ENCODE measurements at regions not wholly inside any gene's neighbourhood (a gene's known extent, or its start where the extent isn't known, plus 50 kb on each side); places are given as distances from the start of the nearest gene placed in this dataset.
"Not testable (repeated sequence)": the region's sequence is repeated elsewhere in the genome, so short reads cannot be mapped to it uniquely, and the experiment has no call there.

- Histone ChIP-seq H3K4me1 (ENCODE audit: control insufficient read depth in 2 of 2, insufficient read depth in 2 of 2, low read length in 2 of 2) (no peaks in the 10 kb centered on the region), H3K27ac (ENCODE audit: low read depth in 1 of 2, low read length in 1 of 2) (no peak overlapping the region), H3K27me3 (ENCODE audit: control insufficient read depth in 2 of 2, insufficient read depth in 1 of 2, low read length in 1 of 2) (no peaks in the 10 kb centered on the region), H3K9me3 (ENCODE audit: control insufficient read depth in 2 of 2, insufficient read depth in 1 of 2, low read length in 1 of 2) (no peaks in the 10 kb centered on the region), H3K4me3 (ENCODE audit: low read length in 2 of 2) (no peak overlapping the region), H3K36me3 (ENCODE audit: control insufficient read depth in 2 of 2, insufficient read depth in 2 of 2, low read length in 1 of 2) (no peaks in the 10 kb centered on the region)
- DNase-seq (ENCODE audit: low read depth in 6 of 9, low spot score in 9 of 9), result no peak
- WGBS, result 83% methylated on average over 1 of the region's 1 CpG
Measured at GRCh38 chr4:125624951-125625350, 310.2 kb downstream of the FAT4 start.

- Histone ChIP-seq H3K4me3 (ENCODE audit: low read length in 2 of 2) (no peak overlapping the region), H3K27ac (ENCODE audit: low read depth in 1 of 2, low read length in 1 of 2) (no peak overlapping the region), H3K9me3 (ENCODE audit: control insufficient read depth in 2 of 2, insufficient read depth in 1 of 2, low read length in 1 of 2) (no peaks in the 10 kb centered on the region), H3K36me3 (ENCODE audit: control insufficient read depth in 2 of 2, insufficient read depth in 2 of 2, low read length in 1 of 2) (no peaks in the 10 kb centered on the region), H3K4me1 (ENCODE audit: control insufficient read depth in 2 of 2, insufficient read depth in 2 of 2, low read length in 2 of 2) (no peaks in the 10 kb centered on the region), H3K27me3 (ENCODE audit: control insufficient read depth in 2 of 2, insufficient read depth in 1 of 2, low read length in 1 of 2) (no peaks in the 10 kb centered on the region)
- DNase-seq (ENCODE audit: low read depth in 6 of 9, low spot score in 9 of 9), result no peak
- WGBS, result 63% methylated on average over 1 of the region's 1 CpG
Measured at GRCh38 chr4:125626946-125627345, 312.2 kb downstream of the FAT4 start.

GRCh38 chr4:125639182-125639621 lies 324.4 kb downstream of the FAT4 start:
- no peak overlapping the region for H3K27ac ChIP-seq (ENCODE audit: low read depth in 1 of 2, low read length in 1 of 2)
- WGBS, result 87% methylated on average over 6 of the region's 6 CpGs
- no peaks in the 10 kb centered on the region for H3K4me1 ChIP-seq (ENCODE audit: control insufficient read depth in 2 of 2, insufficient read depth in 2 of 2, low read length in 2 of 2)
- no peaks in the 10 kb centered on the region for H3K27me3 ChIP-seq (ENCODE audit: control insufficient read depth in 2 of 2, insufficient read depth in 1 of 2, low read length in 1 of 2)
- no peak overlapping the region for H3K4me3 ChIP-seq (ENCODE audit: low read length in 2 of 2)
- no peak for DNase-seq (ENCODE audit: low read depth in 6 of 9, low spot score in 9 of 9)
- H3K9me3 ChIP-seq (ENCODE audit: control insufficient read depth in 2 of 2, insufficient read depth in 1 of 2, low read length in 1 of 2), result no peaks in the 10 kb centered on the region
- H3K36me3 ChIP-seq (ENCODE audit: control insufficient read depth in 2 of 2, insufficient read depth in 2 of 2, low read length in 1 of 2), result no peaks in the 10 kb centered on the region

GRCh38 chr4:125641611-125642010 lies 326.9 kb downstream of the FAT4 start:
- no peaks in the 10 kb centered on the region for H3K27me3 ChIP-seq (ENCODE audit: control insufficient read depth in 2 of 2, insufficient read depth in 1 of 2, low read length in 1 of 2)
- no peaks in the 10 kb centered on the region for H3K36me3 ChIP-seq (ENCODE audit: control insufficient read depth in 2 of 2, insufficient read depth in 2 of 2, low read length in 1 of 2)
- no peaks in the 10 kb centered on the region for H3K9me3 ChIP-seq (ENCODE audit: control insufficient read depth in 2 of 2, insufficient read depth in 1 of 2, low read length in 1 of 2)
- H3K4me1 ChIP-seq (ENCODE audit: control insufficient read depth in 2 of 2, insufficient read depth in 2 of 2, low read length in 2 of 2), result no peaks in the 10 kb centered on the region
- WGBS, result 66% methylated on average over 1 of the region's 1 CpG
- no peak overlapping the region for H3K4me3 ChIP-seq (ENCODE audit: low read length in 2 of 2)
- no peak overlapping the region for H3K27ac ChIP-seq (ENCODE audit: low read depth in 1 of 2, low read length in 1 of 2)
- no peak for DNase-seq (ENCODE audit: low read depth in 6 of 9, low spot score in 9 of 9)

DNA sequence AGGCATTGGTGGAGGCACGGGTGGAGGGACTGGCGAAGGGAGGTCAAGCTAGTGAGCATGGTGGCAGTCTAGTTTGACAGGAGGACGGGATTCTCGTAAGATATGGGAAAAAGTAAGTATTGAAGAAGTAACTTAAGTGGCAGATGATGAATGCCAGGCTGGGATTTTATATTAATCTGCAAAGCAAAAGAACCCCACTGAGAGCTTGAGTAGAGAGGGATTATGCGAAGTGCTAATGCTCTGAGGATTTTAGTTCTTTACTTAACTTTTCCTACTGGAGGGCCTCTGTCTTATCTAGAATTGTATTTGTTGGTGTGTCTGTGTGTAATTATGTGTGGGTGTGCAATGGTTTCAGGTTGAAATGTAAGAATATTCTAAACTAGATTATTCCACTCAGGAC lies 327.9 kb downstream of the FAT4 start:
- no peaks in the 10 kb centered on the region for H3K27me3 ChIP-seq (ENCODE audit: control insufficient read depth in 2 of 2, insufficient read depth in 1 of 2, low read length in 1 of 2)
- no peaks in the 10 kb centered on the region for H3K36me3 ChIP-seq (ENCODE audit: control insufficient read depth in 2 of 2, insufficient read depth in 2 of 2, low read length in 1 of 2)
- H3K4me1 ChIP-seq (ENCODE audit: control insufficient read depth in 2 of 2, insufficient read depth in 2 of 2, low read length in 2 of 2), result no peaks in the 10 kb centered on the region
- H3K4me3 ChIP-seq (ENCODE audit: low read length in 2 of 2), result no peak overlapping the region
- 93% methylated on average over 5 of the region's 5 CpGs for WGBS
- no peak overlapping the region for H3K27ac ChIP-seq (ENCODE audit: low read depth in 1 of 2, low read length in 1 of 2)
- H3K9me3 ChIP-seq (ENCODE audit: control insufficient read depth in 2 of 2, insufficient read depth in 1 of 2, low read length in 1 of 2), result no peaks in the 10 kb centered on the region
- no peak for DNase-seq (ENCODE audit: low read depth in 6 of 9, low spot score in 9 of 9)

DNA sequence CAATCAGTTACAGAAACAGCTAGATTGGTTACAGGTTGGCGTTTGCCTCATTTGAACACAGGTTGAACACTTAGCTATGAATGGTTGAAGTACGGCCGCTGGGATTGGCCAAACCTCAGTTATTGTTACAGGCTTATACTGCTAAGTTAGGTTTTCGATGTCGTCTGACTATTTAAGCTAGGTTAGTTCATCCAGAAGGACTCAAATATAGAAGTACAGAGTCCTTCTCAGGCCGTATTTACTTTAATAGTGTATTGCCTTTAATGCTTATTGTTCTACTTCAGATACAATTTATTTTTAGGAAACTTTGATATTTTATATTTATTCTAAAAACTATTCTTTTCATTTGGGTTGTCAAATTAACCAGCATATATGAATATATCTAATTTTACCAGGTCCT lies 334.7 kb downstream of the FAT4 start:
- 95% methylated on average over 6 of the region's 6 CpGs for WGBS

GRCh38 chr4:125650557-125650956 lies 335.8 kb downstream of the FAT4 start:
- DNase-seq (ENCODE audit: low read depth in 6 of 9, low spot score in 9 of 9), result no peak
- Histone ChIP-seq H3K36me3 (ENCODE audit: control insufficient read depth in 2 of 2, insufficient read depth in 2 of 2, low read length in 1 of 2) (no peaks in the 10 kb centered on the region), H3K4me1 (ENCODE audit: control insufficient read depth in 2 of 2, insufficient read depth in 2 of 2, low read length in 2 of 2) (no peaks in the 10 kb centered on the region), H3K4me3 (ENCODE audit: low read length in 2 of 2) (no peak overlapping the region), H3K27me3 (ENCODE audit: control insufficient read depth in 2 of 2, insufficient read depth in 1 of 2, low read length in 1 of 2) (no peaks in the 10 kb centered on the region), H3K27ac (ENCODE audit: low read depth in 1 of 2, low read length in 1 of 2) (no peak overlapping the region), H3K9me3 (ENCODE audit: control insufficient read depth in 2 of 2, insufficient read depth in 1 of 2, low read length in 1 of 2) (no peaks in the 10 kb centered on the region)

More for the DNA sequence above, 334.7 kb downstream of the FAT4 start:
- Histone ChIP-seq H3K27me3 (ENCODE audit: control insufficient read depth in 2 of 2, insufficient read depth in 1 of 2, low read length in 1 of 2) (no peaks in the 10 kb centered on the region), H3K9me3 (ENCODE audit: control insufficient read depth in 2 of 2, insufficient read depth in 1 of 2, low read length in 1 of 2) (no peaks in the 10 kb centered on the region), H3K4me3 (ENCODE audit: low read length in 2 of 2) (no peak overlapping the region), H3K36me3 (ENCODE audit: control insufficient read depth in 2 of 2, insufficient read depth in 2 of 2, low read length in 1 of 2) (no peaks in the 10 kb centered on the region), H3K4me1 (ENCODE audit: control insufficient read depth in 2 of 2, insufficient read depth in 2 of 2, low read length in 2 of 2) (no peaks in the 10 kb centered on the region), H3K27ac (ENCODE audit: low read depth in 1 of 2, low read length in 1 of 2) (no peak overlapping the region)
- DNase-seq (ENCODE audit: low read depth in 6 of 9, low spot score in 9 of 9), result no peak

GRCh38 chr4:125651707-125652357 lies 337.1 kb downstream of the FAT4 start:
- 95% methylated on average over 33 of the region's 33 CpGs for WGBS
- not testable (repeated sequence) for H3K4me1 ChIP-seq (ENCODE audit: control insufficient read depth in 2 of 2, insufficient read depth in 2 of 2, low read length in 2 of 2); DNase-seq (ENCODE audit: low read depth in 6 of 9, low spot score in 9 of 9)

DNA sequence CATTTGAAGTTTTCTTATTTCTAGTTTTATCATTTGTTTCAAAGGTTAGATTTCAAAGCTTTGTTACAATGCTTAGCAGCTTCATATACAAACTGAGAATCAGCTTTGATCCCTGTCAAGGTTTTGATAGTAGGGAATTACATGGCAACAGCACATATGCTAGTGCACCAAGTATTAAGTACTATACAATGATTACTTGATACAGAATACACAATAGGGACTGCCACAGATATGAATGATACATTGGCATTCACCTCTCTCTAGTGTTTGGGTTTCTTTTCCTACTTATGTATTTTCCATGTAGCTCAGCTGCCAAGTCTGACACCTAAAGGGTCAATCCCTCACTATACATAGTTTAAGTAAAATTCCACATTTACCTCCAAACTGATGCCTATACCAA lies 344.0 kb downstream of the FAT4 start:
- no peak overlapping the region for H3K27ac ChIP-seq (ENCODE audit: low read depth in 1 of 2, low read length in 1 of 2)
- H3K36me3 ChIP-seq (ENCODE audit: control insufficient read depth in 2 of 2, insufficient read depth in 2 of 2, low read length in 1 of 2), result no peaks in the 10 kb centered on the region
- no peak for DNase-seq (ENCODE audit: low read depth in 6 of 9, low spot score in 9 of 9)
- H3K4me1 ChIP-seq (ENCODE audit: control insufficient read depth in 2 of 2, insufficient read depth in 2 of 2, low read length in 2 of 2), result no peaks in the 10 kb centered on the region
- H3K9me3 ChIP-seq (ENCODE audit: control insufficient read depth in 2 of 2, insufficient read depth in 1 of 2, low read length in 1 of 2), result no peaks in the 10 kb centered on the region
- H3K4me3 ChIP-seq (ENCODE audit: low read length in 2 of 2), result no peak overlapping the region
- H3K27me3 ChIP-seq (ENCODE audit: control insufficient read depth in 2 of 2, insufficient read depth in 1 of 2, low read length in 1 of 2), result no peaks in the 10 kb centered on the region

More at GRCh38 chr4:125651707-125652357, 337.1 kb downstream of the FAT4 start:
- not testable (repeated sequence) for H3K4me3 ChIP-seq (ENCODE audit: low read length in 2 of 2); H3K9me3 ChIP-seq (ENCODE audit: control insufficient read depth in 2 of 2, insufficient read depth in 1 of 2, low read length in 1 of 2); H3K36me3 ChIP-seq (ENCODE audit: control insufficient read depth in 2 of 2, insufficient read depth in 2 of 2, low read length in 1 of 2); H3K27ac ChIP-seq (ENCODE audit: low read depth in 1 of 2, low read length in 1 of 2); H3K27me3 ChIP-seq (ENCODE audit: control insufficient read depth in 2 of 2, insufficient read depth in 1 of 2, low read length in 1 of 2)
